PC-9 (cell line): ENCODE measurements at regions not wholly inside any gene's neighbourhood (a gene's known extent, or its start where the extent isn't known, plus 50 kb on each side); places are given as distances from the start of the nearest gene placed in this dataset.

Source experiments
- EZH2 ChIP-seq: fragments of 200-600 bp; sonication (generic); IDR thresholded peaks from 2 replicates; pipeline ENCODE4 v1.8.0; 2017; ENCODE audit warnings: antibody characterized with exemption, low read depth
- TF ChIP-seq, protein P1 (sequence below): fragments of 200-600 bp; sonication (generic); conservative IDR thresholded peaks from 2 replicates; pipeline ENCODE4 v1.6.1; 2017; ENCODE audit warnings: mixed run types, antibody characterized with exemption, mild to moderate bottlenecking, moderate library complexity

- TF ChIP-seq, protein P1, sequence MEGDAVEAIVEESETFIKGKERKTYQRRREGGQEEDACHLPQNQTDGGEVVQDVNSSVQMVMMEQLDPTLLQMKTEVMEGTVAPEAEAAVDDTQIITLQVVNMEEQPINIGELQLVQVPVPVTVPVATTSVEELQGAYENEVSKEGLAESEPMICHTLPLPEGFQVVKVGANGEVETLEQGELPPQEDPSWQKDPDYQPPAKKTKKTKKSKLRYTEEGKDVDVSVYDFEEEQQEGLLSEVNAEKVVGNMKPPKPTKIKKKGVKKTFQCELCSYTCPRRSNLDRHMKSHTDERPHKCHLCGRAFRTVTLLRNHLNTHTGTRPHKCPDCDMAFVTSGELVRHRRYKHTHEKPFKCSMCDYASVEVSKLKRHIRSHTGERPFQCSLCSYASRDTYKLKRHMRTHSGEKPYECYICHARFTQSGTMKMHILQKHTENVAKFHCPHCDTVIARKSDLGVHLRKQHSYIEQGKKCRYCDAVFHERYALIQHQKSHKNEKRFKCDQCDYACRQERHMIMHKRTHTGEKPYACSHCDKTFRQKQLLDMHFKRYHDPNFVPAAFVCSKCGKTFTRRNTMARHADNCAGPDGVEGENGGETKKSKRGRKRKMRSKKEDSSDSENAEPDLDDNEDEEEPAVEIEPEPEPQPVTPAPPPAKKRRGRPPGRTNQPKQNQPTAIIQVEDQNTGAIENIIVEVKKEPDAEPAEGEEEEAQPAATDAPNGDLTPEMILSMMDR, result no peak
- no peak for TF ChIP-seq EZH2
Observed at GRCh38 chr4:180721356-180721755, 1521.8 kb upstream of the TENM3 start.
